Uterus (tissue), 2 donors: ENCODE measurements at regions not wholly inside any gene's neighbourhood (a gene's known extent, or its start where the extent isn't known, plus 50 kb on each side); places are given as distances from the start of the nearest gene placed in this dataset.

ENCODE experiments used
- POLR2A ChIP-seq, 2 donors: fragments of 450-650 bp; IDR thresholded peaks; one replicate each; pipeline ENCODE4 v1.6.1; 2016; ENCODE audit warnings: antibody characterized with exemption in 2 of 2, mild to moderate bottlenecking in 1 of 2, moderate library complexity in 1 of 2
- TF ChIP-seq, protein P1 (sequence below), 4 experiments: fragments of 200-600 bp in 2 of 4; fragments of 450-650 bp in 2 of 4; sonication (generic) in 2 of 4; IDR thresholded peaks; one replicate each; pipeline ENCODE4 v1.5.1; 2016 to 2019; ENCODE audit warnings: antibody characterized with exemption in 4 of 4, mild to moderate bottlenecking in 2 of 4, moderate library complexity in 1 of 4

DNA sequence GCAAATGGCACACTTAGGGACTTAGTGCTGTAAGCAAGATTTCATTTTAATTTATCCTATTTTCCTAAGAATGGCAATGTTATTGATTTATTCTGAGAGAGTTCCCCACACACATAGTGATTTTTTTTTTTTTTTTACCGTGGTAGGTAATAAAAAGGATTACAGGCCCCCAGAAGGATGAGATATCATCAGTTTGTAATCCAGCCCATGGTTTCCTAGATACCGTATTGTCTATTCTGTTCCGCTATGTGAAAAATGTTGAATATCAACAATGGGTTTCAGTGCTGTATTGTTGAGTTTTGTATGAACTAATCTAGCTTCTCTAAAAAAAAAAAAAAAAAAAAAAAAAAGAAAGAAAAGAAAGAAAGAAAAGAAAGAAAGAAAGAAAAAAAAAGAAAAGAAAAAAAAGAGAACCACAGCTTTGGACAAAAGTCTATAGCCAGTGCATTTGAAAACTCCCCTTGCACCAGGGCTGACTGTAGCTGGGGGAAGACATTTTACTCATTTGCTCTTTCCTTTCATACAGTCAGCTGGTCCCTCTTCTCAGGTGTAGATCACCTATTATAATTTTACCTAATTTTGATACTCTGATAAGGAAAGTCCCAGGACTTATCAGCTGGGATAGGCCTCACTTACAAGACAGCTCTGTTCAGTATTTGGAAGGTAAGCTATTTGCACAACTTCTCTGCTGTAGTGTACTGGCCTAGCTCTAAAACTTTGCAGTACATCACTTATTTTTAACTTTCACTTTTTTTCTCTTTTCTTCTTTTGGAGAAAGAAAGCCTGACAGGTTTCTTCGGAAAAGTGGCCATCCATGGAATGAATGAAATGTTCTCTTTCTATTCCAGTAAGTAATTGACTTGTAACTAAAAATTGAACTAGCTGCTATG is 101.4 kb upstream of the SOX2 start:
- TF ChIP-seq, protein P1, sequence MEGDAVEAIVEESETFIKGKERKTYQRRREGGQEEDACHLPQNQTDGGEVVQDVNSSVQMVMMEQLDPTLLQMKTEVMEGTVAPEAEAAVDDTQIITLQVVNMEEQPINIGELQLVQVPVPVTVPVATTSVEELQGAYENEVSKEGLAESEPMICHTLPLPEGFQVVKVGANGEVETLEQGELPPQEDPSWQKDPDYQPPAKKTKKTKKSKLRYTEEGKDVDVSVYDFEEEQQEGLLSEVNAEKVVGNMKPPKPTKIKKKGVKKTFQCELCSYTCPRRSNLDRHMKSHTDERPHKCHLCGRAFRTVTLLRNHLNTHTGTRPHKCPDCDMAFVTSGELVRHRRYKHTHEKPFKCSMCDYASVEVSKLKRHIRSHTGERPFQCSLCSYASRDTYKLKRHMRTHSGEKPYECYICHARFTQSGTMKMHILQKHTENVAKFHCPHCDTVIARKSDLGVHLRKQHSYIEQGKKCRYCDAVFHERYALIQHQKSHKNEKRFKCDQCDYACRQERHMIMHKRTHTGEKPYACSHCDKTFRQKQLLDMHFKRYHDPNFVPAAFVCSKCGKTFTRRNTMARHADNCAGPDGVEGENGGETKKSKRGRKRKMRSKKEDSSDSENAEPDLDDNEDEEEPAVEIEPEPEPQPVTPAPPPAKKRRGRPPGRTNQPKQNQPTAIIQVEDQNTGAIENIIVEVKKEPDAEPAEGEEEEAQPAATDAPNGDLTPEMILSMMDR (IDR thresholded peaks at IDR 0.05) = no peak
- no peak for TF ChIP-seq POLR2A (IDR thresholded peaks at IDR 0.05)
